SK-N-SH (cell line): ENCODE measurements at regions not wholly inside any gene's neighbourhood (a gene's known extent, or its start where the extent isn't known, plus 50 kb on each side); places are given as distances from the start of the nearest gene placed in this dataset.

Experiments used
- CTCF ChIA-PET: fragments of 300-600, 350-600 bp; formaldehyde crosslinking; extraction: SDS; loops from one replicate; lab custom pipeline; 2021; lab: Yijun Ruan, JAX
- POLR2A ChIA-PET: fragments of 350-600 bp; sonication (Branson Sonifier 250); formaldehyde crosslinking; extraction: SDS; loops from one replicate; lab custom pipeline; 2020; ENCODE audit warnings: antibody characterized with exemption, inconsistent platforms; lab: Yijun Ruan, JAX
- DNase-seq: peaks from one replicate; pipeline ENCODE4 v3.0.0; 2012
- H2AFZ ChIP-seq: fragments of 200-600 bp; sonication (generic); 2 replicates; pipeline ENCODE4 v1.8.1; 2016; ENCODE audit warnings: antibody characterized with exemption, mild to moderate bottlenecking, low read depth
- H3F3A ChIP-seq: fragments of 200-600 bp; sonication (generic); replicated peaks from 2 replicates; pipeline ENCODE3; 2016; ENCODE audit warnings: antibody characterized with exemption, mild to moderate bottlenecking; ENCODE audit not compliant: insufficient read depth
- H3K27ac ChIP-seq, 2 experiments: fragments of 200-500 bp in 1 of 2; fragments of 200-600 bp in 1 of 2; sonication (Bioruptor generic) in 1 of 2; sonication (generic), shearing (Covaris generic) in 1 of 2; 2 replicates each; pipeline versions ENCODE4 v1.5.1 to v1.6.1; 2014 to 2016; ENCODE audit warnings: low read depth in 2 of 2, inconsistent platforms in 1 of 2, low read length in 1 of 2, mild to moderate bottlenecking in 1 of 2, mixed read lengths in 1 of 2
- H3K27me3 ChIP-seq: fragments of 200-600 bp; sonication (generic), shearing (Covaris generic); 2 replicates; pipeline ENCODE4 v1.6.1; 2016; ENCODE audit warnings: mixed run types; ENCODE audit not compliant: insufficient read depth
- H3K36me3 ChIP-seq, 2 experiments: fragments of 200-500 bp in 1 of 2; fragments of 200-600 bp in 1 of 2; sonication (Bioruptor generic) in 1 of 2; sonication (generic) in 1 of 2; replicated peaks in 1 of 2; 2 replicates each; pipeline versions ENCODE3 to v1.5.1; 2014 to 2016; ENCODE audit warnings: low read length in 1 of 2, mild to moderate bottlenecking in 1 of 2; ENCODE audit not compliant: insufficient read depth in 2 of 2, control insufficient read depth in 1 of 2
- H3K4me1 ChIP-seq, 2 experiments: fragments of 200-500 bp in 1 of 2; fragments of 200-600 bp in 1 of 2; sonication (Bioruptor generic) in 1 of 2; sonication (generic), shearing (Covaris generic) in 1 of 2; 2 replicates each; pipeline versions ENCODE4 v1.5.1 to v1.6.1; 2014 to 2016; ENCODE audit warnings: low read depth in 1 of 2, low read length in 1 of 2, mixed run types in 1 of 2; ENCODE audit not compliant: insufficient read depth in 2 of 2, control insufficient read depth in 1 of 2
- H3K4me2 ChIP-seq: fragments of 200-600 bp; sonication (generic), shearing (Covaris generic); 2 replicates; pipeline ENCODE4 v1.6.1; 2017; ENCODE audit warnings: mixed run types
- H3K4me3 ChIP-seq, 2 experiments: fragments of 200-500 bp in 1 of 2; fragments of 200-600 bp in 1 of 2; sonication (Bioruptor generic) in 1 of 2; sonication (generic), shearing (Covaris generic) in 1 of 2; 2 replicates each; pipeline versions ENCODE4 v1.5.1 to v1.8.1; 2014 to 2016; ENCODE audit warnings: low read depth in 2 of 2, inconsistent platforms in 1 of 2, low read length in 1 of 2, mild to moderate bottlenecking in 1 of 2, mixed read lengths in 1 of 2, moderate library complexity in 1 of 2
- H3K79me2 ChIP-seq: fragments of 200-600 bp; sonication (generic); 2 replicates; pipeline ENCODE4 v1.8.1; 2017; ENCODE audit warnings: mild to moderate bottlenecking; ENCODE audit not compliant: insufficient read depth
- H3K9ac ChIP-seq: fragments of 200-600 bp; sonication (generic); 2 replicates; pipeline ENCODE4 v1.6.1; 2017; ENCODE audit warnings: mixed run types
- H3K9me2 ChIP-seq: fragments of 200-600 bp; sonication (generic); 2 replicates; pipeline ENCODE4 v1.6.1; 2017; ENCODE audit warnings: mixed run types
- H3K9me3 ChIP-seq: fragments of 200-600 bp; sonication (generic); 2 replicates; pipeline ENCODE4 v1.6.1; 2017; ENCODE audit warnings: mixed run types, mild to moderate bottlenecking, moderate library complexity
- H4K20me1 ChIP-seq: fragments of 200-600 bp; sonication (generic); 2 replicates; pipeline ENCODE4 v1.6.1; 2017; ENCODE audit warnings: mild to moderate bottlenecking, mixed run types; ENCODE audit not compliant: insufficient read depth
- CHD2 ChIP-seq: fragments of 150-350 bp; IDR thresholded peaks from 2 replicates; pipeline ENCODE4 v1.6.1; 2018; ENCODE audit warnings: low read length; ENCODE audit not compliant: partially characterized antibody
- EZH2phosphoT487 ChIP-seq: fragments of 200-600 bp; sonication (generic); IDR thresholded peaks from 2 replicates; pipeline ENCODE4 v1.6.1; 2017; ENCODE audit warnings: low read depth, mixed run types, mild to moderate bottlenecking, antibody characterized with exemption, moderate library complexity, borderline replicate concordance
- FOSL2 ChIP-seq: IDR thresholded peaks from 2 replicates; pipeline ENCODE4 v1.4.0; 2012; ENCODE audit warnings: low read depth, mild to moderate bottlenecking, moderate library complexity, borderline replicate concordance
- FOXM1 ChIP-seq: IDR thresholded peaks from 2 replicates; pipeline ENCODE4 v1.4.0; 2012; ENCODE audit warnings: low read depth, mild to moderate bottlenecking
- GABPA ChIP-seq: IDR thresholded peaks from 2 replicates; pipeline ENCODE4 v1.4.0; 2012; ENCODE audit warnings: low read depth, mild to moderate bottlenecking
- GATA2 ChIP-seq: sonication (generic); formaldehyde crosslinking; IDR thresholded peaks from 2 replicates; pipeline ENCODE4 v1.5.0; 2020; ENCODE audit warnings: mild to moderate bottlenecking, missing genetic modification reagents
- MEF2A ChIP-seq: IDR thresholded peaks from 2 replicates; pipeline ENCODE4 v1.4.0; 2012; ENCODE audit warnings: low read depth, borderline replicate concordance
- MXI1 ChIP-seq: IDR thresholded peaks from 2 replicates; pipeline ENCODE4 v1.6.1; 2012; ENCODE audit warnings: mild to moderate bottlenecking, low read depth, low read length, improper control_type of control experiment
- NFIC ChIP-seq: IDR thresholded peaks from 2 replicates; pipeline ENCODE4 v1.4.0; 2012; ENCODE audit warnings: borderline replicate concordance
- RCOR1 ChIP-seq: fragments of 150-350 bp; IDR thresholded peaks from 2 replicates; pipeline ENCODE4 v1.6.1; 2017; ENCODE audit warnings: antibody characterized with exemption, low read length
- SIN3A ChIP-seq: IDR thresholded peaks from 2 replicates; pipeline ENCODE4 v1.6.1; 2012; ENCODE audit warnings: low read depth, mild to moderate bottlenecking, low read length, moderate library complexity, borderline replicate concordance
- SMC3 ChIP-seq: IDR thresholded peaks from 2 replicates; pipeline ENCODE4 v1.6.1; 2012; ENCODE audit warnings: low read depth, low read length, improper control_type of control experiment
- TAF1 ChIP-seq: IDR thresholded peaks from 2 replicates; pipeline ENCODE4 v1.6.1; 2012; ENCODE audit warnings: low read depth, mild to moderate bottlenecking, low read length, moderate library complexity, borderline replicate concordance
- TEAD4 ChIP-seq: IDR thresholded peaks from 2 replicates; pipeline ENCODE4 v1.4.0; 2012; ENCODE audit warnings: mild to moderate bottlenecking, borderline replicate concordance; ENCODE audit not compliant: insufficient read depth
- YY1 ChIP-seq: IDR thresholded peaks from 2 replicates; pipeline ENCODE4 v1.4.0; 2012; ENCODE audit warnings: low read depth, mild to moderate bottlenecking
- WGBS: methylation state at CpG from one replicate; pipeline ENCODE4 v1.1.6; 2017; ENCODE audit warnings: low lambda C conversion rate; 5-methylcytosine and 5-hydroxymethylcytosine counted together
- TF ChIP-seq, protein P1 (sequence below): IDR thresholded peaks from 2 replicates; pipeline ENCODE4 v1.4.0; 2012; ENCODE audit warnings: low read depth, borderline replicate concordance
- TF ChIP-seq, protein P2 (sequence below): IDR thresholded peaks from 2 replicates; pipeline ENCODE4 v1.6.1; 2012; ENCODE audit warnings: mild to moderate bottlenecking, low read depth, low read length, moderate library complexity
- TF ChIP-seq, protein P3 (sequence below): IDR thresholded peaks from 2 replicates; pipeline ENCODE4 v1.4.0; 2012; ENCODE audit warnings: low read depth
- TF ChIP-seq, protein P4 (sequence below): fragments of 200-600 bp; sonication (generic); IDR thresholded peaks from 2 replicates; pipeline ENCODE4 v1.6.1; 2017; ENCODE audit warnings: antibody characterized with exemption, mild to moderate bottlenecking, moderate library complexity

GRCh38 chr12:69054343-69055056 lies 121.5 kb upstream of the CPM start:
- no peaks in the 10 kb centered on the region for H4K20me1 ChIP-seq
- 70% methylated on average over 7 of the region's 7 CpGs for WGBS
- CTCF ChIA-PET: interaction anchor here (0.6 kb wide), 1 partner anchor 222 kb away, joined by 3 read pairs; no protein-coding TSS in a partner anchor

DNA sequence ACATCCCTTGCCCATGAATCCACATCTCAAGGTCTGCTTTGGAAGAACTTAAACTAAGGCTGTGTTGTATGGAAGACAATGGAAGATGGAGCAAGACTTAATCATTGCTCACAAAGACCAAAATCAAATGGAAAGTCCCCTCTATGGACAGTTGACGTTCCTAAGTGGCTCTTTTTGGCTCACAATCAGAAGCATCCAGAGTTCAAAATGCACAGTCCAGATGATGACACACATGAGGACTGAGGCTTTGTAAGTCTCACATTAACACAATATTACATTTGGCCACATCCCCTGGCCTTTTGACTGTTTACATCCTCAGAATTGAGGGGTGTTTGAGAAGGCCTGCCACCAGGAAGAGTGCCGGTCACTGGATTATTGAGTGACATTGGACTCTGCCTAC lies 122.3 kb upstream of the CPM start:
- Histone ChIP-seq H3K4me2 (no peak overlapping the region), H3K9me3 (no peaks in the 10 kb centered on the region), H3F3A (peaks cover 13% of the 10 kb centered on the region), H4K20me1 (no peaks in the 10 kb centered on the region), H2AFZ (no peak overlapping the region), H3K9me2 (no peaks in the 10 kb centered on the region), H3K27ac (no peak overlapping the region), H3K4me3 (no peak overlapping the region), H3K36me3 (no peaks in the 10 kb centered on the region), H3K79me2 (no peaks in the 10 kb centered on the region), H3K4me1 (peaks cover 0 to 13% of the 10 kb centered on the region in 2 experiments; a peak in 2 of 4 replicates), H3K9ac (no peak overlapping the region), H3K27me3 (no peaks in the 10 kb centered on the region)
- no peak for DNase-seq
- WGBS: 74% methylated on average over 2 of the region's 2 CpGs
- TF ChIP-seq, protein P1, sequence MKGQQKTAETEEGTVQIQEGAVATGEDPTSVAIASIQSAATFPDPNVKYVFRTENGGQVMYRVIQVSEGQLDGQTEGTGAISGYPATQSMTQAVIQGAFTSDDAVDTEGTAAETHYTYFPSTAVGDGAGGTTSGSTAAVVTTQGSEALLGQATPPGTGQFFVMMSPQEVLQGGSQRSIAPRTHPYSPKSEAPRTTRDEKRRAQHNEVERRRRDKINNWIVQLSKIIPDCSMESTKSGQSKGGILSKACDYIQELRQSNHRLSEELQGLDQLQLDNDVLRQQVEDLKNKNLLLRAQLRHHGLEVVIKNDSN: no peak
- TF ChIP-seq NFIC (no peak), GATA2 (CRISPR knock-in tag) (no peak), MEF2A (no peak), CHD2 (no peak), FOSL2 (no peak), MXI1 (no peak), RCOR1 (no peak)
- TF ChIP-seq, protein P2, sequence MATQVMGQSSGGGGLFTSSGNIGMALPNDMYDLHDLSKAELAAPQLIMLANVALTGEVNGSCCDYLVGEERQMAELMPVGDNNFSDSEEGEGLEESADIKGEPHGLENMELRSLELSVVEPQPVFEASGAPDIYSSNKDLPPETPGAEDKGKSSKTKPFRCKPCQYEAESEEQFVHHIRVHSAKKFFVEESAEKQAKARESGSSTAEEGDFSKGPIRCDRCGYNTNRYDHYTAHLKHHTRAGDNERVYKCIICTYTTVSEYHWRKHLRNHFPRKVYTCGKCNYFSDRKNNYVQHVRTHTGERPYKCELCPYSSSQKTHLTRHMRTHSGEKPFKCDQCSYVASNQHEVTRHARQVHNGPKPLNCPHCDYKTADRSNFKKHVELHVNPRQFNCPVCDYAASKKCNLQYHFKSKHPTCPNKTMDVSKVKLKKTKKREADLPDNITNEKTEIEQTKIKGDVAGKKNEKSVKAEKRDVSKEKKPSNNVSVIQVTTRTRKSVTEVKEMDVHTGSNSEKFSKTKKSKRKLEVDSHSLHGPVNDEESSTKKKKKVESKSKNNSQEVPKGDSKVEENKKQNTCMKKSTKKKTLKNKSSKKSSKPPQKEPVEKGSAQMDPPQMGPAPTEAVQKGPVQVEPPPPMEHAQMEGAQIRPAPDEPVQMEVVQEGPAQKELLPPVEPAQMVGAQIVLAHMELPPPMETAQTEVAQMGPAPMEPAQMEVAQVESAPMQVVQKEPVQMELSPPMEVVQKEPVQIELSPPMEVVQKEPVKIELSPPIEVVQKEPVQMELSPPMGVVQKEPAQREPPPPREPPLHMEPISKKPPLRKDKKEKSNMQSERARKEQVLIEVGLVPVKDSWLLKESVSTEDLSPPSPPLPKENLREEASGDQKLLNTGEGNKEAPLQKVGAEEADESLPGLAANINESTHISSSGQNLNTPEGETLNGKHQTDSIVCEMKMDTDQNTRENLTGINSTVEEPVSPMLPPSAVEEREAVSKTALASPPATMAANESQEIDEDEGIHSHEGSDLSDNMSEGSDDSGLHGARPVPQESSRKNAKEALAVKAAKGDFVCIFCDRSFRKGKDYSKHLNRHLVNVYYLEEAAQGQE: no peak
- POLR2A ChIA-PET: no interaction called here
- CTCF ChIA-PET: no interaction called here

More at GRCh38 chr12:69054343-69055056, 121.5 kb upstream of the CPM start:
- H2AFZ ChIP-seq: no peak overlapping the region
- no peaks in the 10 kb centered on the region for H3K79me2 ChIP-seq
- H3K4me2 ChIP-seq: no peak overlapping the region
- no peak overlapping the region for H3K4me3 ChIP-seq
- H3K36me3 ChIP-seq: no peaks in the 10 kb centered on the region
- no peak for DNase-seq
- no peaks in the 10 kb centered on the region for H3K9me3 ChIP-seq
- no peaks in the 10 kb centered on the region for H3K27me3 ChIP-seq
- POLR2A ChIA-PET: no interaction called here
- H3K9ac ChIP-seq: no peak overlapping the region
- TF ChIP-seq SMC3 (no peak), SIN3A (no peak), GATA2 (CRISPR knock-in tag) (no peak), TAF1 (no peak), FOXM1 (no peak), FOSL2 (no peak), EZH2phosphoT487 (no peak), TEAD4 (no peak), GABPA (no peak), YY1 (no peak)
- TF ChIP-seq, protein P3, sequence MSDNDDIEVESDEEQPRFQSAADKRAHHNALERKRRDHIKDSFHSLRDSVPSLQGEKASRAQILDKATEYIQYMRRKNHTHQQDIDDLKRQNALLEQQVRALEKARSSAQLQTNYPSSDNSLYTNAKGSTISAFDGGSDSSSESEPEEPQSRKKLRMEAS: no peak
- TF ChIP-seq, protein P4, sequence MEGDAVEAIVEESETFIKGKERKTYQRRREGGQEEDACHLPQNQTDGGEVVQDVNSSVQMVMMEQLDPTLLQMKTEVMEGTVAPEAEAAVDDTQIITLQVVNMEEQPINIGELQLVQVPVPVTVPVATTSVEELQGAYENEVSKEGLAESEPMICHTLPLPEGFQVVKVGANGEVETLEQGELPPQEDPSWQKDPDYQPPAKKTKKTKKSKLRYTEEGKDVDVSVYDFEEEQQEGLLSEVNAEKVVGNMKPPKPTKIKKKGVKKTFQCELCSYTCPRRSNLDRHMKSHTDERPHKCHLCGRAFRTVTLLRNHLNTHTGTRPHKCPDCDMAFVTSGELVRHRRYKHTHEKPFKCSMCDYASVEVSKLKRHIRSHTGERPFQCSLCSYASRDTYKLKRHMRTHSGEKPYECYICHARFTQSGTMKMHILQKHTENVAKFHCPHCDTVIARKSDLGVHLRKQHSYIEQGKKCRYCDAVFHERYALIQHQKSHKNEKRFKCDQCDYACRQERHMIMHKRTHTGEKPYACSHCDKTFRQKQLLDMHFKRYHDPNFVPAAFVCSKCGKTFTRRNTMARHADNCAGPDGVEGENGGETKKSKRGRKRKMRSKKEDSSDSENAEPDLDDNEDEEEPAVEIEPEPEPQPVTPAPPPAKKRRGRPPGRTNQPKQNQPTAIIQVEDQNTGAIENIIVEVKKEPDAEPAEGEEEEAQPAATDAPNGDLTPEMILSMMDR: no peak
- peaks cover 0 to 13% of the 10 kb centered on the region in 2 experiments; a peak in 2 of 4 replicates for H3K4me1 ChIP-seq
- H3K9me2 ChIP-seq: no peaks in the 10 kb centered on the region
- peak overlapping the region in 1 of 2 experiments; percentile 91; a peak in 1 of 4 replicates for H3K27ac ChIP-seq
- peaks cover 9% of the 10 kb centered on the region for H3F3A ChIP-seq
